ENCODE measurements at regions not wholly inside any gene's neighbourhood (a gene's known extent, or its start where the extent isn't known, plus 50 kb on each side); places are given as distances from the start of the nearest gene placed in this dataset.
"Not testable (repeated sequence)": the region's sequence is repeated elsewhere in the genome, so short reads cannot be mapped to it uniquely, and the experiment has no call there.

DNA sequence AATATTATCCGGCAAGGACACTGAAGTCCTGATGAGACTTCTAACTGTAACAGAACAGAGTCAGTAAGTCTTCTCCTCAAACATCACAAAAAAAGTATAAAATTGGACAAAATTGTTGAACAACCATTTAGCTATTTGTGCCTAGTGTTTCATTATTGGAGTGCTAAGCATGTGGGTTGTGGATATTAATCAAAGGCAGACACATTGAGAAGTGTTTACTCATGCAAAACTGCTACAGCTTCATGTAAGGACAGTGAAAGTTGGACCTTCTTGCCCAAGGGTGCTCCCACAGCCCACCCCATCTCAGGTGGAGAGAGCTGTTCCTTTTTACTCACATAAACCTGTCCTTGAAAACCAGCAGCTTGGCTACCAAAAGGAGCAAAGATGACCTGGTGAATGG lies 355.1 kb upstream of the DAB2 start:
- DNase-seq: no peak

DNA sequence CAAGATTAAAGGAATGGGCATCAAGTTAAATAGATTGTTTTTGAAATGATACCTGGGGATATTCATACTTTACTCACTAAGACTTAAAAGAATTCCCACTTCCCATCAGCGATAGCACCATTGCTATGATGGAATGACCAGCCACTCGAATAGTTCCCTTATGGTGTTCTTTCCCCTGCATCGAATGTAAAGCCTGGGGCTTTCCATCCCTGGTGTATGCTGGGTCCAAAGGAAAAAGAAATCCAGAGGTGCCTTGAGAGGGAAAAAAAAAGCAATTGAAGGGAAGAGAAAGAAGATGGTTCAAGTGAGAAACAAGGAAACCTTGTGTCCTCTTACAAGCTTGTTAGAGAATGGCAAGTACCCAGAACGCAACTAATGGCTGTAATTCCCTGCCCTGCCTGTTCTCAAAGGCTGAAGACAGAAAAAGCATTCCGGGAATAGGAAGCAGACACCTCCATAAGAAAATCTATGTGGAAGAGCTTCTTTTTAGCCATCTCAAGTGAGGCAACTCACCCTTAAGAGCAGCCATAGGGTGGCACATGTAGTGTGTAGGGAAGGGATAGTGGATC lies 351.1 kb upstream of the DAB2 start:
- no peak for DNase-seq

DNA sequence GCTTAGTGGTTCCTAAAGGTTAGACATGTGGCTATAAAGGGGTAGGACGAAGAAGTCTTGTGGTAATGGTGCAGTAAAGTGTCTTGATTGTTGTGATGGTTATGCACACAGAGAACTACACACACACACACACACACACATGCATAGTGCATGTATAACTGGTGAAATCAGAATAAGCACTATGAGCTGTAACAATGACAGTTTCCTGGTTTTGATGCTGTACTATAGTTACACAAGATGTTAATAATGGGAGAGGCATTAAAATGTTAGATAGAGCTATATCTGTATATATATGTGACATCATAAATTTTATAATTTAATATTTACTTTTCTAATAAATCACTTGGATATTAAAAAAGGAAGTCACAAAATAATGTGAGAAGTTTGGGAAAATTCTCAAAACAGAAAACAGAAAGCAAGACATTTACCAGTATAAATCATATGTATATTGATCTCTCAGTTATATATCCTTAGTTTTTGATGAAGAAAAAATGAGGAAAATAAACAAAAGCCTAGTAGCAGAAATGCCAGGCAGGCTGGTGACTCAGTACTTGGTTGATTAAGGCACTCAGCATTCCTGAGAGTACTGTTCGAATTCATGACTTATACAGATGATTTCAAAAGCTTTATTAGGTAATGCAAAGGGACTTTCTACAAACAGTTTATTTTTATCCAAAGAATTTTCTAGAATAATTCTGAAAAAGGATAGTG lies 350.5 kb upstream of the DAB2 start:
- DNase-seq: no peak

DNA sequence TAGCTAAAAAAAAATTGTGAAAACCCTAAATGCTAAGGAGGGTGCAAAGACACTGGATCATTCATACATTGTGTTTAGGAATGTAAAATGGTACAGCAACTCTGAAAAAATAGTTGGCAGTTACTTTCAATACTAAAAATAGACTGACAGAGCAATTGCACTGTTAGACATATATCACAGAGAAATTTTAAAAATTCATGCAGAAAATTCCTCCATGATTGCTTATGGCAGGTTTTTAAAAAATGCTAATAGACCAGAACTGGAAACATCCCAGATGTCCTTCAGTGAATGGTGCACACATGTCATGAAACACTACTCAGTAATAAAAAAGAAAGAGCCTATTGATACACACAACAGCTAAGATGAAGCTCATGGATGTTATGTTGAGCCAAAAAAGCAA lies 349.8 kb upstream of the DAB2 start:
- DNase-seq: no peak

DNA sequence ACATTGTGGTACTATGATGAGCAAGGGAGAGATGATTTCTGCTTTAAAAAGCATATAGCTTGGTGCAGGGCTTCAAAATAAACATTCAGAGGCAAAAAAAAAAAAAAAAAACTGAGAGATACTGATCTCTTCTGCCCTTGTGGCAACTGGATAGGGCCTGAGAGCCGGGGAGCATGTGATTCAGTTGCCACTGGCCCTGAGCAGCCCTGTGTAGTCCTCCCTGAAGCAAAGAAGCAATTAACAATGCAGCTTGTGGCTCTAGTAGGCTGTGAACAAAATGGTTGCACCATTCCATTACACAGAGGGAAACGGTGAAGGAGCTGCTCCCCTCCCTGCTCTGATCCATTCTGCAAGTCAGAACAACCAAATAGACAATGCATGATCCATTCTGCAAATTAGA lies 347.5 kb upstream of the DAB2 start:
- no peak for DNase-seq

DNA sequence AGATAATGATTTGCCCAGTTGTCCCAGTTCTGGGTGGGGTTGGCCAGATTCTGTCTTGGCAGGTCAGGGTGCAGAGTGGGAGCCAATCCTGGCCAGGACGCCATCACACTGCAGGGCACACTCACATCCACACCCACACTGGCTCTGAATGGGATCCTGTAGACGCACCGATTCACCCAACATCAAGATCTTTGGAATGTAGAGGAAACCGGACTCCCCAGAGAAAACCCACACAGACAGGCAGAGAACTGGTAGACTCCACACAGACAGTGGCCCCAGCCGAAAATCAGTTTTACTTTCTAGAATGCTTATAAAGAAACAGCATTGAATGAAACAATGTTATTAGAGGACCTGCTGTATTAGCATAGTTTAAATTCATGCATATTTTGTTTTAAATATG lies 343.1 kb upstream of the DAB2 start:
- no peak for DNase-seq

DNA sequence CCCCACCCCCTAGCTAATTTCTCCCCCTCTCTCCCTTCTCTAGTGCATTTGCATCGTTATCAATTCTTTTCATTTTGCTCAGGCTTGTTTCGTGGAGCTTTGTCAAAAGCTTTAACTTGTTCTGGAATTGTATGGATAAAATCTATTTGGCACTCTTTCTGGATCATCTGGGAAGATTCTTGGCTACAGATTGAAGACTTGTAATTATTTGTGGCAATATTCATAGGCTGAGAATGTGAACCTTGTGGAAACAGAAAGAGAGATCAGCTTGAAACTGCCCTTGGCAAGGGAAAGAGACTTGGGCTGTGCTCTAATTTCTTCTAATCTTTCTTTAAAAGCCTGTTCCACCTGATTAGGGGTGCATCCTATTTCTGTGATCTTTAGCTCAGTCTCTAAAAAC lies 340.6 kb upstream of the DAB2 start:
- DNase-seq: no peak

DNA sequence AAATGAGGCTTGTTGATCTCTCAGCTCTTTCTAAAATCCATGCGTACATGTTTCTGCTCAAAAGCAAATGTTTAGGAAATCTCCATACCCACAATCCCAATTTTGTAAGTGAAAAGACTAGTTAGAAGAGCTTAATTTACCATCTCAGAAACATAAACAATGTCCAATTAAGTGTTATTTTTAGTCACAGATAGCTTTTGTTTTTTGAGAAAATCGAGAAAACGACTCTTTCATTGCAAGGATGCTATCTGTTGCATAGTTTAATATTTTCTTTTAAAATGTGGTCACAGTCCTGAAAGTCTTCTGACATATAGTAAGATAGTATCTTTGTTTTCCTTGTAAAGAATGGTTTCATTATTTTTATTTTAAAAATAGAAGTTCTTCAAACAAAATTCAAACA lies 338.0 kb upstream of the DAB2 start:
- no peak for DNase-seq

DNA sequence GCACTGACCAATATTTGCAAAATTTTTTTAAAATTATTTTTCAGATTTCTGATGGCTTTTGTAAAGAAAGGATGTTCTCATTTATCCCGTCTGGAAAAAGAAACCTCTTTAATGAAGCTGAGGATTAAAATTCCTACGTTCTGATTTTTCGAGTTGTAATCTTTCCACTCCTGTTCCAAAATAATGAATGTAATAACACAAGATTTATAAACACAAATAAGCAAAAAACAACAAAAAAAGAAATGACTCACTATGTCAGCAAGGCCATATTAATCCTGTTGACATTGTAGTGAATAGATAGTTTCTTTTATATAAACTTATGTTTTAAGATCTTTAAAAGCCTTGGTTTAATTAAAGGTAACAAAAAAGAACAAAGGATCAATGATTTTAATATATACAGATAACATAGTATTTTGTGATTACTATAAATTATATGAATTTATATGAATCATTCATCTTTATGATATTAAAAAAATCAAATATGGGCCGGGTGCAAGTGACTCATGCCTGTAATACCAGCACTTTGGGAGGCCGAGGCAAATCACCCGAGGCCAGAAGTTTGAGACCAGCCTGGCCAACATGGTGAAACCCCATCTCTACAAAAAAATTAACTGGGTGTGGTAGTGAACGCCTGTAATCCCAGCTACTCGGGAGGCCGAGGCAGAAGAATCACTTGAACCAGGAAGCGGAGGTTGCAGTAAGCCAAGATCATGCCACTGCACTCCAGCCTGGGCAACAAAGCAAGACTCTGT lies 336.6 kb upstream of the DAB2 start:
- DNase-seq: no peak

DNA sequence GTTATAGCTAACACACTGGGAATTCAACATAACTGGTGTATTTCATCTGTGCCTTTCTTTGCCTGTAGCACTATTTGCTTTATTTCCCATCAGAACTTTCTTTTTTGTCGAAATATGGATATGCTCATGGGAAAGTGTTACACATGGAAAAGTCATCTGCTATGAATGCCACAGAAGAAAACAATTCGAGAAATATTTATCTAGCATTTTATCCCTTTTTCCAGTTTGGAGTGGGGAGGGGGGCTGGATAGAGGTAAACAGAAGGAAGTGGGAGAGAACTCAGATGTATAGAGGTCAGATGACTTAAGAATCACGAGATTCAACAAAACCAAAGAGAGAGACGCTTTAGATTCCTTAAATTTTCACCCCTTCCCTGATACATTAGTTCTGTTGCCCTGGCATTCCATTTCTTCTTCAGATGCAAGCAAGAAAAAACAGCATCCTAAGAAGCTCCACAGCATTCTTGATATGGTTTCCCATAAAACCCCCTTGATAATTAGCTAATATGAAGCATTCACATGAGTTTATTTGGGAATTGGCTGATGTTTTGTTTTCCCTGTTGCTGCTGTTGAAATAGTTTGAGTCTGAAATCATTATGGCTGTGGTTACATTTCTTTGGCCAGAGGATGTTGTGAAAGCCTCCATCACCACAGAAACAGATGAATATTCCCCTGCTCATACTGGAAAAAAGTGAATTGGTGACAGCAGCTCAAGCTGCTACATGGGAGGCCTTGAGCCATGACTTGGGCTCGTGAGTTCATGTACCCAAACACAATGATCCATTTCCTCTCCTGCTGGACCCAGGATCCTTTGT lies 335.8 kb upstream of the DAB2 start:
- DNase-seq: no peak

DNA sequence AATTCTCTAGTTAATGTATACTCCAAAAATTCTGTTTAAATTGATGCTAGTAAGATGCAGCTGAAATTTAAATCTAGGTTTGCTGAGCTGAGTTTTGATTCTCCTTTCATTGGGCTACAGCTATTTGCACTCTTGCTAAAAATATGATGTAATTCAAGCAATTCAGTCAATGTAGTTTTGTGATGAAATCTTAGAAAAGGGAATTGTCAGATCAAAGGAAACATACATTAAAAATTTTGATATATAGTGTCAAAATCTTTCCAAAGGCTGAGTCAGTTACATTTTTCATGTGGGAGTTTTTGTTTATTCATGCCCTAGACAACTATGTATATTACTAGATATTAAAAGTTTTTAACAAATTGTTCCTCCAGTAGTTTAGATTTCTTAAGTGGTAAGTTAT lies 334.9 kb upstream of the DAB2 start:
- DNase-seq: no peak

DNA sequence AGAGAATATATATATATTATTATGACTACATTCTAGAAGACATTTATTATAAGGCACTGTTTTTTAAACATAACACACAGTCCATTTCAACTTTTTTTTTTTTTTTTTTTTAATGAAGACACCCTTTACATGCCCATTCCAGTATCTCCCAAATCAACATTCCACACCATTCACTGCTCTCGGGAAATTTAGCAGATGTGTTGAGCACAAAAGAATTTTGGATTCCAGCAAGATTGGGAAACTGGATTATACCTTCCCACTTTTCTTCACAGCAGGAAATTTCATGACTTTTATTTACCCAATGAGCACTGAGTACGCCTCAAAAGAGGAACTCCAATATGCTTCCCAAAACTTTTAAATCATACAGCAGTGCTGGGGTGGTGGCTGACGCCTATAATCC lies 333.6 kb upstream of the DAB2 start:
- DNase-seq: no peak

DNA sequence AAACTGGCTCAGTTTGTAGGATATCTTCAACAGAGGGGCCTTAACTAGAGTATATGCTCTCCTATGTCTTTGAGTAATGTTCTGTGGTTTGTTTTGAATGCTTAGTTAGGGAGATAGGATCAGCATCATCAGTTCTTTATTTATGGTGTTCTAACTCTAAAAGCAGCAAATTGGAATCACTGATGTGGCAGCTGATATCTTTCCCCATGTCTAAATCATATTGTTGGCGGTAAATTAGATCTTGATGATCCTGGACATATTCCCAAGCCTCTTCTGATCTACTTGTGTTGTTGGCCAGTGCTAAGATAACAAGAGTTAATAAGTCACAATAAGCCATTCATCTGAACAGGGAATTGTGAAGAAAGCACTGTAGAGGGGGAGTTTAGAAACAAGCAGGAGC lies 332.4 kb upstream of the DAB2 start:
- no peak for DNase-seq

DNA sequence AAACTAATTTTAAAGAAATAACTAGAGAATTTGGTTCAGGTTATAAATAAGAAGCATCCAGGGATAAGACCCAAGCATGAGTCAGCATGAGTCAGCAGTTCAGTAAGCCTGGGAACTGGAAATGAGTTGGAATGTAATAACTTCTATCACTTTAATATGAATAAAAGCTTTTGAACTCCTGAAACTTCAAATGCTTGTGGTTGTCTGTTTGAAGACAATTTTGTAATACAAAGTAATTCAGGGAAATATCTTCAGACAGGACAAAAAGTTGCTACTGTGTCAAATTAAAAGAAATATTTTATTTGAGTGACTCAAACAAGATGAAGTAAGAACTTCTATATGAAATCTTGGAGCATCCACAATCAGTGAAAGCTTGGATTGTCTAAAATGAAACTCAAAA lies 331.2 kb upstream of the DAB2 start:
- DNase-seq: no peak

DNA sequence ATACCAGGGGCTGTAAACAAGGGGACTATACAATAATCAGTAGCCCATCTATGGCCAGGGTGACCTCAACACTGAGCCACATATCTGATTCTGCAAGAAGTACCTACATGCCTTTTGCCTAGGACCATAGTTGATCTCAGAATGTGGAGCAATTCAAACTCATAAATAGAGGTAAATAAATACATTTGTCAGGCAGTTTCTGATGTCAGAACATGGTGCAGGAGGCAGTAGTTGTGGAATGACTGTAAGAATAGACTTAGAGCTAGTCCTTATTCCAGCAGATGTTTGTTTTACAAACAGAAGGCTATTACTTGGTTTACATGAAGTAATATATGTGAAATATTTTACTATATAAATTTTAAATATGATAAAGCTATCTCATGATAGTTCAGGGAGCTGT lies 330.7 kb upstream of the DAB2 start:
- DNase-seq: no peak

DNA sequence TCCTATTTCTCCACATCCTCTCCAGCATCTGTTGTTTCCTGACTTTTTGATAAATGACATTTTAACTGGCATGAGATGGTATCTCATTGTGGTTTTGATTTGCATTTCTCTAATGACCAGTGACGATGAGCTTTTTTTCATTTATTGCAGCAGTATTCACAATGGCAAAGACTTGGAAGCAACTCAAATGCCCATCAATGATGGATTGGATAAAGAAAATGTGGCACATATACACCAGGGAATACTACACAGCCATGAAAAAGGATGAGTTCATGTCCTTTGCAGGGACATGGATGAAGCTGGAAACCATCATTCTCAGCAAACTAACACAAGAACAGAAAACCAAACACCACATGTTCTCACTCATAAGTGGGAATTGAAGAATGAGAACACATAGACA lies 329.0 kb upstream of the DAB2 start:
- not testable (repeated sequence) for DNase-seq

DNA sequence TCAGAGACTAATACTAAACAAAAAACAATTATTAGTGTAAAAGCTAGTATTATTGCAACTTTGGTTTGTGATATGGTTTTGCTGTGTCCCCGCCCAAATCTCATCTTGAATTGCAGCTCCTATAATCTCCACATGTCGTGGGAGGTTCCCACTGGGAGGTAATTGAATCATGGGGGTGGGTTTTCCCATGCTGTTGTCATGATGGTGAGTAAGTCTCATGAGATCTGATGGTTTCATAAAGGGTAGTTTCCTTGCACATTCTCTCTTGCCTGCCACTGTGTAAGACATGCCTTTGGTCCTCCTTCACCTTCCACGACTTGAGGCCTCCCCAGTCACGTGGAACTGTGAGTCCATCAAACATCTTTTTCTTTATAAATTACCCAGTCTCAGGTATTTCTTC lies 325.9 kb upstream of the DAB2 start:
- DNase-seq: no peak

DNA sequence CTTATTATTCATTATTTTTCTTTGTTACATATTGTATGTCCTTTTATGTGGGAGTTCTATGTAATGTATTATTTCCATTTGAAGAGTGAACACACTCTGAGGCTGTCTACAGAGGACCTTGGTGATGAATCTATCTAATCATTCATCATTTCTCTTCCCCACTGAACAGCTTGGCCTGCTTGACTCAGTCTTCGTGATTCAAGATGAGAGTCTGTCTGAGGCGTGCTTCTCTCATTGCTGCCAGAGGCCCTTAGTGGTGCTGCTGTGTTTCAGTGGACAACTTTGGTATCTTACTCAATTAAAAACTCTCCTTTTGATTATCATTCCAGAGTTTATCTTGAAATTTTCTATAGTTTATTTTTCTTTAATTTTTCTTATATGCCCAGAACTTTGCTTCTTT lies 318.1 kb upstream of the DAB2 start:
- no peak for DNase-seq

DNA sequence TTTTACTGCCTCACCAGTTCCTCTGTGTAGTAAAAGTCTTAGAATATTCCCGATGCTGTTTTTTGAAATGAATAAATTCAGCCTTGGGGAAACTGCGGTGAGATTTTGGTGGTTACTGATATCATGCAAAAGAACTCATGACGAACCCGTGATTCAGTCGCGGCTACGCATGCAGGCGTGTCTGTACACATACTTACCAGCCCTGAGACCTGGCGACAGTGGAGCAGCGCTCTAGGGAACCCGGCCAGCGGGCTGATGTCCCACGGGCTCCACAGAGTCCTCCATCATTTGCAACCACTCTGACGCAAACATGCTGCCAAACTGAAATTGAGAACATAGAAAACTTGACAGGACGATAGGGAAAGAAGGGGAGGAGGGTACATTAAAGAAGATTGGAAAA lies 315.6 kb upstream of the DAB2 start:
- DNase-seq: no peak

DNA sequence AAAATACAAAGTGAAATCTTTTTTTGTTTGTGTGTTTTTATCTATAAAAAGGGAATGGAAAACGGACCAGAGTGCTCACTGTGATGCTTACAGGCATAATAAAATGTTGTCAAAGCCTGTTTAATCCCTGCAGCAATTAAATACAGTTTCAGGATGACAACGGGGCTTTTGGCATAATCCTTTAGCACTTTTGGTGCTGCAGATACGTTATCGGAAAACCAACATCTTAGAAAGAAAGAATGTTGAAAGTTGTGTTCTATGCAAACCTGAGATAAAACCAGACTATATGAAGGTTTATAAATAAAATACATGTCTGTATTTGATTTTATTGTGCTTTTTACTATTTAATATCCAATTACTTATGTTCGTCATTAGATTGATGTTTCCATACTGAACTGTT lies 307.4 kb upstream of the DAB2 start:
- DNase-seq: no peak

DNA sequence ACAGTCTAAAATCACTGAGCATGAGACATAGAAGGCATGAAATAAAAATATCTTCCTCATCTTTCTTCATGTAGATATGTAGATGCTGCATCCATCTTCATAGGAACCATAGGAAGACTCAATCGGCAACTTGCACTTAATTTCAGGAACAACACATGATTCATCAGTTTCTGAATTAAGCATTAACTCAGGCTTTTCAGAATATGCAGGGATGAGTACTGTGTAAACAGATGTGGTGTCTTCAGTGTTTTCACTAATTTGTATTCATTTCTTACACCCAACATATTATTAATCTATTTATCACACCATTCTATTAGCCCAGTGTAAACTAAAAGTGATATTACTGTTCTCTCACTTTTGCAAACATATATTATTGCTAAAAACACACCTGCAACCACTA lies 305.9 kb upstream of the DAB2 start:
- DNase-seq: no peak

DNA sequence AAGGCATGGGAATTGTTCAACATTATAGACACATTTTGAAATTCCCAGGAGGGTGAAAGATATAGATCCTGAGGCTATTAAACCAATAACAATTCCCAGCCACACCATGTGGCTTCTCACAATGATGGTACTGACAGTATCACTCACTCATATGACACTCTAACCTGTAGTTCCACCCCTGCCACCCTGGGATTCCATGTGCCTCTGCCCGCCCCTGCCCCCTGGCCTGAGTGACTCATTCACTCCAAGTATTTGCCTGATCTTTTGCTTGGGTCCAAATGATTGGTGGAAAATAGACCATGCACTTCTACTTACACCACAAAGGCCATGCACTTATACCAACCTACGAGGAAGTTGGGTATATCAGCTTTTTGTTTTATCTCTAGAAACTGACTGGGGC lies 305.2 kb upstream of the DAB2 start:
- no peak for DNase-seq

DNA sequence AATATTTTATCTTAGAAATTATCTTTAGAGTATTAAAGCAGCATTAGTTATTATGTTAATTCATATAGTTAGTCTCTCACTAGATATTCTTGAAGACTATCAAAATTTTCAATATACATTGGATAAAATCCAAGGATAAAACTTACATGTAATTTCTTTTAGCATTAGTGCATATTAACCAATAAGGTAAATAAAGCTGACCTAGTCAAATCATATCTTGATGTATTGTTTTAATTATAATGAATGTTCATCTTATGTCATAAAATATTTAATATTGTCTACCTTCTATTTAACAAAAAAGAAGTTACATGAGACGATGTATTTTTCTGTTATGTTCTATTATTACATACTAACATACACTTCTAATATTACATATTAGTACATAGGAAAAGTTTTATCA lies 301.7 kb upstream of the DAB2 start:
- no peak for DNase-seq

DNA sequence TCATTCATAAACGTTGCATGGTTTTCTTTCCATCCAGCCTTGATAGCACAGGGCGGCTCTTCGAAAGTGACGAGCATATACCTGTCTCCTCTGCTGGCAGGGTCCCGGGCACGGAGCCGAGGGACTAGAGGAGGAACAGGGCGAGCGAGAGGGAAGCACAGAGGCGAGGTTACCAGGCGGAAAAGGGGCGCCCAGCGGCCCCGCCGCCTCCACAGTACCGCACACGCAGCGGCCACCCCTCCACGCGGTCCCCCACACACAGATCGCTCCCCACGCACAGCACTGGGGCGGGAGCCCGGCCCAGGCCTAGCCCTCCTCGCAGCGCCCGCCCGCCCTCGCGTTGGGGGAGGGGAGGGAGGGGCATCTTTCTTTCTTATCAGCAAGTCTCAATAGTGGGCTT lies 296.6 kb upstream of the DAB2 start:
- no peak for DNase-seq
